ENCODE measurements at regions not wholly inside any gene's neighbourhood (a gene's known extent, or its start where the extent isn't known, plus 50 kb on each side); places are given as distances from the start of the nearest gene placed in this dataset.

GRCh38 chr5:6302684-6303083 lies 75.7 kb downstream of the MED10 start:
- Histone ChIP-seq H3K27ac (ENCODE audit: low read depth, low read length, poor library complexity, severe bottlenecking) (no peak overlapping the region), H3K9me3 (ENCODE audit: low read length) (no peaks in the 10 kb centered on the region), H2AFZ (ENCODE audit: low read length) (no peak overlapping the region), H3K9ac (ENCODE audit: low read length) (no peak overlapping the region), H3K9me2 (ENCODE audit: low read depth, low read length) (no peaks in the 10 kb centered on the region), H3K79me2 (ENCODE audit: insufficient read depth, low read length) (no peaks in the 10 kb centered on the region), H4K20me1 (ENCODE audit: insufficient read depth, low read length) (no peaks in the 10 kb centered on the region), H3K4me3 (ENCODE audit: low read depth, low read length, poor library complexity, severe bottlenecking) (no peak overlapping the region), H3K4me2 (ENCODE audit: low read length) (no peak overlapping the region), H3K27me3 (ENCODE audit: insufficient read depth, low read length) (no peaks in the 10 kb centered on the region), H3F3A (ENCODE audit: insufficient read depth, low read length) (no peaks in the 10 kb centered on the region), H3K36me3 (ENCODE audit: insufficient read depth, low read length) (no peaks in the 10 kb centered on the region), H3K4me1 (ENCODE audit: insufficient read depth, low read length, severe bottlenecking) (no peaks in the 10 kb centered on the region)
- TF ChIP-seq EZH2 (IDR thresholded peaks at IDR 0.05; ENCODE audit: borderline replicate concordance, low read length) (no peak), CTCF (IDR thresholded peaks at IDR 0.05; ENCODE audit: low read length) (no peak)

- no peak overlapping the region for H3K9ac ChIP-seq (ENCODE audit: low read length)
- H3K4me1 ChIP-seq (ENCODE audit: insufficient read depth, low read length, severe bottlenecking) = no peaks in the 10 kb centered on the region
- H3K36me3 ChIP-seq (ENCODE audit: insufficient read depth, low read length) = no peaks in the 10 kb centered on the region
- H3K9me3 ChIP-seq (ENCODE audit: low read length) = no peaks in the 10 kb centered on the region
- TF ChIP-seq CTCF (IDR thresholded peaks at IDR 0.05; ENCODE audit: low read length) (no peak), EZH2 (IDR thresholded peaks at IDR 0.05; ENCODE audit: borderline replicate concordance, low read length) (no peak)
- H3K9me2 ChIP-seq (ENCODE audit: low read depth, low read length) = no peaks in the 10 kb centered on the region
- H3K4me3 ChIP-seq (ENCODE audit: low read depth, low read length, poor library complexity, severe bottlenecking) = no peak overlapping the region
- no peaks in the 10 kb centered on the region for H3F3A ChIP-seq (ENCODE audit: insufficient read depth, low read length)
- H4K20me1 ChIP-seq (ENCODE audit: insufficient read depth, low read length) = no peaks in the 10 kb centered on the region
- H3K79me2 ChIP-seq (ENCODE audit: insufficient read depth, low read length) = no peaks in the 10 kb centered on the region
- no peak overlapping the region for H2AFZ ChIP-seq (ENCODE audit: low read length)
- no peak overlapping the region for H3K4me2 ChIP-seq (ENCODE audit: low read length)
- no peak overlapping the region for H3K27ac ChIP-seq (ENCODE audit: low read depth, low read length, poor library complexity, severe bottlenecking)
- no peaks in the 10 kb centered on the region for H3K27me3 ChIP-seq (ENCODE audit: insufficient read depth, low read length)
Observed at GRCh38 chr5:6302075-6302474, 76.3 kb downstream of the MED10 start.

GRCh38 chr5:6296524-6296923 lies 81.8 kb downstream of the MED10 start:
- Histone ChIP-seq H3K4me3 (ENCODE audit: low read depth, low read length, poor library complexity, severe bottlenecking) (no peak overlapping the region), H4K20me1 (ENCODE audit: insufficient read depth, low read length) (no peaks in the 10 kb centered on the region), H3K9me2 (ENCODE audit: low read depth, low read length) (no peaks in the 10 kb centered on the region), H3K36me3 (ENCODE audit: insufficient read depth, low read length) (no peaks in the 10 kb centered on the region), H3K79me2 (ENCODE audit: insufficient read depth, low read length) (no peaks in the 10 kb centered on the region), H3K4me2 (ENCODE audit: low read length) (no peak overlapping the region), H3F3A (ENCODE audit: insufficient read depth, low read length) (no peaks in the 10 kb centered on the region), H3K4me1 (ENCODE audit: insufficient read depth, low read length, severe bottlenecking) (no peaks in the 10 kb centered on the region), H3K9me3 (ENCODE audit: low read length) (no peaks in the 10 kb centered on the region), H2AFZ (ENCODE audit: low read length) (no peak overlapping the region), H3K27ac (ENCODE audit: low read depth, low read length, poor library complexity, severe bottlenecking) (no peak overlapping the region), H3K9ac (ENCODE audit: low read length) (no peak overlapping the region), H3K27me3 (ENCODE audit: insufficient read depth, low read length) (no peaks in the 10 kb centered on the region)
- no peak; the same call in 1 of the 2 replicates for TF ChIP-seq CTCF (IDR thresholded peaks at IDR 0.05; ENCODE audit: low read length)
- no peak for TF ChIP-seq EZH2 (IDR thresholded peaks at IDR 0.05; ENCODE audit: borderline replicate concordance, low read length)
